HG03558 (cell line): ENCODE measurements at regions not wholly inside any gene's neighbourhood (a gene's known extent, or its start where the extent isn't known, plus 50 kb on each side); places are given as distances from the start of the nearest gene placed in this dataset.

Experiments
- ATAC-seq: cut with Tn5 transposase; IDR thresholded peaks from one replicate; pipeline ENCODE4 v1.9.1; 2021; ENCODE audit warnings: moderate number of reproducible peaks; ENCODE audit not compliant: unreplicated experiment; ENCODE audit errors: extremely low read depth

DNA sequence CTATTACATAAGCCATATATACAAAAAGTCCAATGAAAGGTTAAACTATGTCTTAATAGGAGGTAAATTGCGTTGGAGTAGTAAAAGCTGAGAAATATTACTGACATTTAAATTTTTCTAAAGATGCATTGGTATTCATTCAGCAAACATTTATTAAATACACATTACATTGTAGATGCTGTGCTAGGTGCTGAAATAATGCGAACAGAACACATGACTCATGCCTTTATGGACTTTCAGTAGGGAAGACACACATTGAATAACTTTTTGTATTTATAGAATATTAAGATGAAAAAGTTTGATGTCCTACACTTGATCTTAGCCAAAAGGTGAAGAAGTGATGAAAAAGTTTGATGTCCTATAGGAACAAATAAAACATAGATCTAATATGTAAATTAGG, 871.1 kb upstream of the SLIT2 start:
- no peak for ATAC-seq

GRCh38 chr4:19379191-19379708, 872.5 kb upstream of the SLIT2 start:
- ATAC-seq, result no peak

DNA sequence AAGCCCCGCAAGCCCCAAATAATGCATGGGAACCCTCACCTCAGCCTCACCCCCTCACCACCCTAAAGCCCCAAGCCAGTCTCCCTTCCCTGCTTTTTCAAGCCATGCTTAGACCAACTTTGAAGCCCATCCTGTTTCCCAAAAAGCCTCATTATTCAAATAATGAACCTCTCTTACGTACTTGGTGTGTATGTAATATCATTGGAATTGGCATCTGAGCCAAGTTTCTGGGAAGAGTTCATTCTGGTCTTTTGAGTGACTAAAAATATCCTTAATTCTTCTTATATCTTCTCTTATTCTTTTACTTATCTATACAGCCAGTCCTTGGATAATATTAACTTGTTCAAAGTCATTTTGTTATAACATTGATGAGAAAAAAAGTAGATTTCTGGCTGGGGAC, 875.8 kb upstream of the SLIT2 start:
- ATAC-seq, result no peak

GRCh38 chr4:19375136-19375804, 876.4 kb upstream of the SLIT2 start:
- ATAC-seq, result no peak

GRCh38 chr4:19372390-19372789, 879.3 kb upstream of the SLIT2 start:
- ATAC-seq, result no peak

DNA sequence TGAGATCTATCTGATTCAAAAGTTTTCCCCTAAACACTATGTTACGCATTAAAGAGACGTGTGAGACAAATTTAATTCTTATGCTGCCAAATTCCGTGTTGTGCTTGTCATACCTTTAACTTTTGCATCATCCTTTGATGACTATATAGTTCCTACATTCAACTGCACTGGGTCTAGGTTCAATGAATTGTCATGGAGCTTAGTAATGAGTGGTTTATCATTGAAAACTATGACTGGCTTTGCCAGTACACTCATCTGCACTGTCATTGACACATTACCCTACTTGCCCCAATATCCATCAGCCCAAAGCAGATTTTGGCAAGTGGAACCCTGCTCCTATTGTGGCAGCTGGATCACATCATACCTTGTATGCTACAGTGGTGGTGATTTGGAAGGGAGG, 882.9 kb upstream of the SLIT2 start:
- no peak for ATAC-seq

GRCh38 chr4:19366916-19367315, 884.8 kb upstream of the SLIT2 start:
- ATAC-seq, result no peak

GRCh38 chr4:19358015-19358414, 893.7 kb upstream of the SLIT2 start:
- ATAC-seq, result no peak

DNA sequence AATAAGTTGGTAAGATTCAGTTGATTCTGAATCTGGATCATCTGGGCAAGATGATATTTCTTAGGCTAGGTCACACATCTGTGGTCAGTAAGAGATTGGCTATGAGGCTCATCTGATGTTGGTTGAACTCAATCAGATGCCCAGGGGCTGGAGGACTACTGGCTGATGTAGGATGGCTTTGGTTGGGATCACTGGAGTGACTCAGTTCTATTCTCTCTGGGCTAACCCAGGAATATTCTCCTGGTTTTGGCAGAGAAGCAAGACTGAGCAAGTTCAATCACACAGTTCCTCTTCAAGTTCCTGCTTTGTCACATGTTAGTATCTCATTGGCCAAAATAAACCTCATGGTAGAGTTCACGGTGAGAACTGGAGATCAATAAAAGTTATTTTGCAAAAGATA, 902.3 kb upstream of the SLIT2 start:
- no peak for ATAC-seq

- ATAC-seq, result no peak
Measured at GRCh38 chr4:19348746-19349145, 903.0 kb upstream of the SLIT2 start.

DNA sequence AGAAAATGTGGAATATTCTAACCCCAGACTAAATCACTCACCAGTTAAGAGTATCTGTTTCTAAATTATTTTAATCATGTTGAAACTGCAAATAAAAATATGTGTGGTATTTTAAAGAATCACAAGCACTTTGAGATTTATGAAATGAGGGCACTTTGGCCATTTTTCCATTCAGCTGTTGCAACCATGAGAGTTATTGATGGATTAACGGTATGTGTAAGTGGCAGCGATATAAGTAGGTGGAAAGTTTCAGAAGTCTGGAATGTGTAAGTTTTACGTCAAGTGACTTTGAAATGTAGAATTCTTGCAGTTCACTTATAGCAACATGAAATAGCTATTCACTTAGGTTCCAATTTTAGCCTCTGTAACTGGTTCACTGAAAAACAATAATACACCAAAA, 905.1 kb upstream of the SLIT2 start:
- no peak for ATAC-seq

- no peak for ATAC-seq
Measured at GRCh38 chr4:19329631-19330030, 922.1 kb upstream of the SLIT2 start.

DNA sequence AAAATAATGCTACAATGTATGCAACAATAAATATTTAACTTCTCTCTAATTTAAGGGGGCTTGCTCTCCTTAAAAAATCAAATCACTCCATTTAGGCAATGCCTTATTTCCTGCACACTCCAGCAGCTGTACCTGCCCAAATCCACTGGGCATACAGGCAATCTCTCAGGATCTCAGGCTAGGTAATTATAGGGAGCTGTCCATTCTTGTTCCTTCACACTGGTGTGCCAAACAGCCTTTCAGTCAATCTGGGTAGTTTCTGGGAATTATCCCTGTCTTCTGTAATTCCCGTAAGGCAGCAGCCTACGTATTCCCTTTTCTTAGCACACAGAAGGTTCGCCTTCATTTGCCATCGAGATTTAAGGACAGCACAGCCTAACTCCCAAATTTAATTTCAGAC, 922.6 kb upstream of the SLIT2 start:
- no peak for ATAC-seq

DNA sequence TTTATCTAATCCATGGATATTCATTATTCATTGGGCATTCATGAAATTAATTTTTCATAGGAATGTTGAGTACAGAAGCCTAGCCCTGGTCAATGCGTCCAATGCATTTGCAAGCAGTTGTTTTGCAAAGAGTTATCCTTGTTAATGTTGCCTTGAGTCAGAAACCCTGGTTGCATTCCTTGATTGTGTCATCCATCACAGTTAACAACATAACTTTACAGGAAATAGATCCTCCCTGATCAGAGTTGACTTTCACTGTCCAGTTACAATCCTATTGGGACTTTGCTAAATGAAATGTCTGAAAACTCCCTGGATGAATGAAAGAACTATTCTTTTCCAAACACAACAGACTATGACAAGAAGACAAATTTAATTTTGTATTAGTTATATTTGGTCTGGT, 924.3 kb upstream of the SLIT2 start:
- ATAC-seq, result no peak

- no peak for ATAC-seq
Measured at GRCh38 chr4:19324184-19324583, 927.5 kb upstream of the SLIT2 start.

- ATAC-seq, result no peak
Measured at GRCh38 chr4:19319607-19320006, 932.1 kb upstream of the SLIT2 start.

DNA sequence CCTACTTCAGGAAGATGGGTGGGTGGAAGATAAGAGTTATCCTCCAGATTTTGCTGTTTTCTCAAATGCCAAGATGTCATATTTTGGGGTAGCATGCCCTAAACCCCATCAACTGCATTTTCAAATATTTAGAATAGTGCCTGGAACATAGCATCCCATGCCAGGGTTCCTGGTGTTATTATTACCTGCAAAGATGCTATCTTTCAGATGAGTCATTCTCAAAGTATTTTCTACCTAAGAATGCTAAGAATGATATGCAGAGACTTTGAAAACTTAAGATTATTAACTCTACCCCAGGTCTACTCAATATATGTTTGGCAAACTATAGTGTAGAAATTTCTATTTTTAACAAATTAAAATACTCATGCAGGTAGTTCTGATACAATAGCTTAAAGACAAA, 934.3 kb upstream of the SLIT2 start:
- ATAC-seq, result no peak

- no peak for ATAC-seq
Measured at GRCh38 chr4:19314116-19314515, 937.6 kb upstream of the SLIT2 start.

GRCh38 chr4:19309378-19309777, 942.3 kb upstream of the SLIT2 start:
- ATAC-seq, result no peak

GRCh38 chr4:19304028-19304427, 947.7 kb upstream of the SLIT2 start:
- ATAC-seq, result no peak

DNA sequence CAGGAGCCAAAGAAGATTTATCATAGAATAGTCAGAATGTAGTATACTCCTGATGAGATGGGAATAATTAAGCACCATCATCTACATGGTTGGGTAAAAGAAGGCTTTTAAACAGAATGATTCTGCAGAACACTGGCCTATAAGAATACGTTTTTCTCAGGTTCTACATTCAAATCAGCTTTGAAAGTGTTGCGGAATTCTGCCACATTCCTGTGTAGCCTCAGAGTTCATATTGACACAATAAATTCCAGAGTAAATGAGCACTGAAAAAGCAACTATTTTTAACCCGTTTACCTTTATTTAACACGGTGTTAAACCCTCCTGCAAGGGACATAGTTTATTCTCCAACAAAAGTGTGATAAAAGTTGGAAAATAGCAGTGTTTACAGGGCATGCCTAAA, 950.2 kb upstream of the SLIT2 start:
- ATAC-seq, result no peak

DNA sequence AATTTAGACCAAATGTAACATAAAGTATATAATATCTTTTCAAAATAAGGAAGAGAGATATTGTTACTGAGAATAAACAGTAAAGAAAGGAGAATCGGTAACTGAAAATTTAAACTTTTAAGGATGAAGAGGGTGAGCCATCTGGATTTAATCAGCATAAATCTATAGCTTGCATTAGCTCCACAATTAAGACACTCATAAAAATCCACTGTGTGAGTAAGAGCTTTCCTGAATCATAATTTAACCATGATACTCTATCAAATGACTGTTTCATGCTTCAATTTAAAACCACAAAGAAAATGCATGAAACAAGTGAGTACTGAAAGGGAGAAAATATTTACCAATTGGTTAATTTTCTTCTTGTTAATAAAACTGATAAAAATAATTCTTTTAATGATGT, 951.5 kb upstream of the SLIT2 start:
- ATAC-seq, result no peak

DNA sequence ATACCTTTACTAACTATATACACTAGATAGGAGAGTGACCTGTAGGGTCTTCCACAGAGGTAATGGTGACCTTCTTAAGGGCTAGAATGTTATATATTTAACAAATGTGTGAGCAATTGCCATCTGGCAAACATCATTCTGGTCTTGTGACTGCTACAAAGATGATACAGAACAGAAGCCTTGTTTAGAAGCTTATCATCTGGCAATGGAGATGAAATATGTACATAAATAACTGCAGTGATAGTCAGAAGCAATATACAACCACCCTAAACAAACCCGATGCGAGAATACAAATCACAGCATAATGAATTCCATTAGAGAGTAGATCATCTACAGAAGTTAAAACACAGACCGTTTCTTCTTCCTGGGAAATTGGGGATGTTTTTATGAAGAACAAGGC, 952.7 kb upstream of the SLIT2 start:
- no peak for ATAC-seq
